Neural cell (in vitro differentiated cells): ENCODE measurements at regions not wholly inside any gene's neighbourhood (a gene's known extent, or its start where the extent isn't known, plus 50 kb on each side); places are given as distances from the start of the nearest gene placed in this dataset.

ENCODE experiments used
- H2AFZ ChIP-seq: fragments of 200-600, 300-800 bp; sonication (generic), shearing (Covaris generic); 2 replicates; pipeline ENCODE4 v1.6.0; 2014; ENCODE audit warnings: low read depth, mild to moderate bottlenecking, antibody characterized with exemption, low read length, moderate library complexity
- H3F3A ChIP-seq: fragments of 200-600 bp; shearing (Covaris generic); 2 replicates; pipeline ENCODE4 v1.6.1; 2016; ENCODE audit warnings: mild to moderate bottlenecking, moderate library complexity, mixed read lengths, antibody characterized with exemption, low read length; ENCODE audit not compliant: insufficient read depth, poor library complexity, severe bottlenecking
- H3K27ac ChIP-seq: fragments of 200-600, 300-800 bp; sonication (generic), shearing (Covaris generic); 2 replicates; pipeline ENCODE4 v1.5.1; 2014; ENCODE audit warnings: mild to moderate bottlenecking, low read length, moderate library complexity
- H3K27me3 ChIP-seq: fragments of 300-800, 200-600 bp; sonication (generic), shearing (Covaris generic); 2 replicates; pipeline ENCODE4 v1.6.0; 2014; ENCODE audit warnings: mild to moderate bottlenecking, low read depth, low read length, moderate library complexity; ENCODE audit not compliant: insufficient read depth
- H3K36me3 ChIP-seq: fragments of 300-800, 200-600 bp; sonication (generic), shearing (Covaris generic); 2 replicates; pipeline ENCODE4 v1.5.1; 2014; ENCODE audit warnings: mild to moderate bottlenecking, antibody characterized with exemption, low read length, moderate library complexity; ENCODE audit not compliant: insufficient read depth
- H3K4me2 ChIP-seq: fragments of 300-800, 200-600 bp; sonication (generic), shearing (Covaris generic); 2 replicates; pipeline ENCODE4 v1.6.0; 2014; ENCODE audit warnings: mild to moderate bottlenecking, low read length
- H3K4me3 ChIP-seq: fragments of 300-800, 200-600 bp; sonication (generic), shearing (Covaris generic); 2 replicates; pipeline ENCODE4 v1.5.1; 2014; ENCODE audit warnings: mild to moderate bottlenecking, low read length, moderate library complexity
- H3K79me2 ChIP-seq: fragments of 200-600 bp; shearing (Covaris generic); replicated peaks from 2 replicates; pipeline ENCODE4 v1.6.0; 2014; ENCODE audit warnings: mild to moderate bottlenecking, low read length, moderate library complexity; ENCODE audit not compliant: insufficient read depth
- H3K9ac ChIP-seq: fragments of 300-800, 200-600 bp; sonication (generic), shearing (Covaris generic); 2 replicates; pipeline ENCODE4 v1.6.1; 2016; ENCODE audit warnings: mild to moderate bottlenecking, low read length, mixed read lengths
- H3K9me2 ChIP-seq: fragments of 200-600 bp; shearing (Covaris generic); 2 replicates; pipeline ENCODE4 v1.6.1; 2016; ENCODE audit warnings: mild to moderate bottlenecking, low read length, mixed read lengths; ENCODE audit not compliant: insufficient read depth
- H3K9me3 ChIP-seq: fragments of 200-600, 300-800 bp; sonication (generic), shearing (Covaris generic); 2 replicates; pipeline ENCODE4 v1.6.1; 2016; ENCODE audit warnings: mild to moderate bottlenecking, mixed run types, low read length, moderate library complexity, mixed read lengths
- H4K20me1 ChIP-seq: fragments of 200-600 bp; shearing (Covaris generic); 2 replicates; pipeline ENCODE4 v1.6.1; 2016; ENCODE audit warnings: mild to moderate bottlenecking, mixed run types; ENCODE audit not compliant: insufficient read depth
- EP300 ChIP-seq: fragments of 450-650 bp; conservative IDR thresholded peaks from 2 replicates; pipeline ENCODE4 v1.6.1; 2014; ENCODE audit warnings: antibody characterized with exemption, mild to moderate bottlenecking, moderate library complexity; ENCODE audit not compliant: poor library complexity, severe bottlenecking
- EZH2 ChIP-seq: fragments of 200-600, 300-800 bp; shearing (Covaris generic), sonication (generic); IDR thresholded peaks from 2 replicates; pipeline ENCODE4 v1.6.1; 2014; ENCODE audit warnings: antibody characterized with exemption, low read length, borderline replicate concordance, mild to moderate bottlenecking; ENCODE audit not compliant: insufficient read depth, poor library complexity, severe bottlenecking
- MXI1 ChIP-seq: fragments of 450-650 bp; conservative IDR thresholded peaks from 2 replicates; pipeline ENCODE4 v1.6.1; 2014; ENCODE audit warnings: antibody characterized with exemption, mild to moderate bottlenecking; ENCODE audit not compliant: poor library complexity, severe bottlenecking
- POLR2AphosphoS5 ChIP-seq: IDR thresholded peaks from 2 replicates; pipeline ENCODE4 v1.6.1; 2012
- RAD21 ChIP-seq: fragments of 450-650 bp; conservative IDR thresholded peaks from 2 replicates; pipeline ENCODE4 v1.6.1; 2014; ENCODE audit warnings: antibody characterized with exemption, mild to moderate bottlenecking, moderate library complexity
- SMC3 ChIP-seq: fragments of 450-650 bp; conservative IDR thresholded peaks from 2 replicates; pipeline ENCODE4 v1.6.1; 2014; ENCODE audit warnings: antibody characterized with exemption, mild to moderate bottlenecking, moderate library complexity; ENCODE audit not compliant: poor library complexity
- TF ChIP-seq, protein P1 (sequence below): fragments of 450-650 bp; IDR thresholded peaks from 2 replicates; pipeline ENCODE4 v1.5.1; 2014; ENCODE audit warnings: antibody characterized with exemption, mild to moderate bottlenecking, moderate library complexity; ENCODE audit not compliant: poor library complexity, severe bottlenecking
- TF ChIP-seq, protein P2 (sequence below): IDR thresholded peaks from 2 replicates; pipeline ENCODE4 v1.6.1; 2012; ENCODE audit warnings: borderline replicate concordance

DNA sequence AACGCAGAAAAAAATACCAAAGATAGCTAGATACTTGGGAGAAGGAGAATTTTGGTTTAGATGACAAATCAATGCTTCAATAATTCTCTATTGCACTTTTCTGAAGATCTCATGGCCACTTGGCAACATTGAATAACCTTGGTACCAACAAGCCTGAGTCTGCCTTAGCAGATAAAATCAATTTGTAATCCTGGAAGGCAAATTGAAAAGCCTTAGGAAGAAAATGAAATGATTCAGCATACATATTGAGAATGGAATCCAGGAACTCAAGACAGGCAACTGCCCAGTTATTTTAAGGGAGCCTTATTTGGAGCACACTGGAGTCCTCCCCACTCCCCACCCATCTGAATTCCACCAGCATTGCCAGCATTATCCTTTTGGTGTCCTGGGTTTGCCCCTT is 109.3 kb upstream of the SOX9 start:
- Histone ChIP-seq H3K9me2 (no peaks in the 10 kb centered on the region), H3K79me2 (no peaks in the 10 kb centered on the region), H3F3A (no peaks in the 10 kb centered on the region), H3K4me3 (no peak overlapping the region), H3K36me3 (no peaks in the 10 kb centered on the region), H3K4me2 (no peak overlapping the region), H3K27me3 (no peaks in the 10 kb centered on the region), H4K20me1 (no peaks in the 10 kb centered on the region), H3K27ac (no peak overlapping the region), H3K9ac (no peak overlapping the region), H2AFZ (no peak overlapping the region), H3K9me3 (no peaks in the 10 kb centered on the region)
- TF ChIP-seq RAD21 (no peak), MXI1 (no peak)
- TF ChIP-seq, protein P1, sequence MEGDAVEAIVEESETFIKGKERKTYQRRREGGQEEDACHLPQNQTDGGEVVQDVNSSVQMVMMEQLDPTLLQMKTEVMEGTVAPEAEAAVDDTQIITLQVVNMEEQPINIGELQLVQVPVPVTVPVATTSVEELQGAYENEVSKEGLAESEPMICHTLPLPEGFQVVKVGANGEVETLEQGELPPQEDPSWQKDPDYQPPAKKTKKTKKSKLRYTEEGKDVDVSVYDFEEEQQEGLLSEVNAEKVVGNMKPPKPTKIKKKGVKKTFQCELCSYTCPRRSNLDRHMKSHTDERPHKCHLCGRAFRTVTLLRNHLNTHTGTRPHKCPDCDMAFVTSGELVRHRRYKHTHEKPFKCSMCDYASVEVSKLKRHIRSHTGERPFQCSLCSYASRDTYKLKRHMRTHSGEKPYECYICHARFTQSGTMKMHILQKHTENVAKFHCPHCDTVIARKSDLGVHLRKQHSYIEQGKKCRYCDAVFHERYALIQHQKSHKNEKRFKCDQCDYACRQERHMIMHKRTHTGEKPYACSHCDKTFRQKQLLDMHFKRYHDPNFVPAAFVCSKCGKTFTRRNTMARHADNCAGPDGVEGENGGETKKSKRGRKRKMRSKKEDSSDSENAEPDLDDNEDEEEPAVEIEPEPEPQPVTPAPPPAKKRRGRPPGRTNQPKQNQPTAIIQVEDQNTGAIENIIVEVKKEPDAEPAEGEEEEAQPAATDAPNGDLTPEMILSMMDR, result no peak

DNA sequence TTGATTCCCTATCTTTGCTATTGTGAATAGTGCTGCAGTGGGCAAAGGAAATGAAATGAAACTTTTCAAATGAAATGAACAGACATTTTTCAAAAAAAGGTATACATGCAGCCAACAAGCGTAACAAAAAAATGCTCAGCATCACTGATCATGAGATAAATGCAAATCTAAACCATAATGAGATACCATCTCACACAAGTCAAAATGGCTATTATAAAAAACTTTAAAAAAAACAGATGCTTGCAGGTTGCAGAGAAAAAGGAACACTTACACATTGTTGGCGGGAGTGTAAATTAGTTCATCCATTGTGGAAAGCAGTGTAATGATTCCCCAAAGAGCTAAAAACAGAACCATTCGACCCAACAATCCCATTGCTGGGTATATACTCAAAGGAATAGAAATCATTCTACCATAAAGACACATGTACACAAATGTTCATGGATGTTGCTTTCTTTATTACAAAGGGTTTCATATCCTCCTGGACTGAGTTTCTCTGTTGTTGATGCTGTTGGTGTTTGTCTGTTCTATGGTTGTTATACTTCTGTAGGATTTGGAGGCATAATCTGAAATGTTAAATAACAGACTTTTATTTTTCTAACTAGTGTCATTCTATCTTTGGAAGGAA is 99.3 kb upstream of the SOX9 start:
- no peaks in the 10 kb centered on the region for H3K79me2 ChIP-seq
- no peaks in the 10 kb centered on the region for H3F3A ChIP-seq
- no peak for TF ChIP-seq SMC3
- TF ChIP-seq RAD21, result no peak
- TF ChIP-seq POLR2AphosphoS5, result no peak
- no peak for TF ChIP-seq MXI1
- TF ChIP-seq, protein P2, sequence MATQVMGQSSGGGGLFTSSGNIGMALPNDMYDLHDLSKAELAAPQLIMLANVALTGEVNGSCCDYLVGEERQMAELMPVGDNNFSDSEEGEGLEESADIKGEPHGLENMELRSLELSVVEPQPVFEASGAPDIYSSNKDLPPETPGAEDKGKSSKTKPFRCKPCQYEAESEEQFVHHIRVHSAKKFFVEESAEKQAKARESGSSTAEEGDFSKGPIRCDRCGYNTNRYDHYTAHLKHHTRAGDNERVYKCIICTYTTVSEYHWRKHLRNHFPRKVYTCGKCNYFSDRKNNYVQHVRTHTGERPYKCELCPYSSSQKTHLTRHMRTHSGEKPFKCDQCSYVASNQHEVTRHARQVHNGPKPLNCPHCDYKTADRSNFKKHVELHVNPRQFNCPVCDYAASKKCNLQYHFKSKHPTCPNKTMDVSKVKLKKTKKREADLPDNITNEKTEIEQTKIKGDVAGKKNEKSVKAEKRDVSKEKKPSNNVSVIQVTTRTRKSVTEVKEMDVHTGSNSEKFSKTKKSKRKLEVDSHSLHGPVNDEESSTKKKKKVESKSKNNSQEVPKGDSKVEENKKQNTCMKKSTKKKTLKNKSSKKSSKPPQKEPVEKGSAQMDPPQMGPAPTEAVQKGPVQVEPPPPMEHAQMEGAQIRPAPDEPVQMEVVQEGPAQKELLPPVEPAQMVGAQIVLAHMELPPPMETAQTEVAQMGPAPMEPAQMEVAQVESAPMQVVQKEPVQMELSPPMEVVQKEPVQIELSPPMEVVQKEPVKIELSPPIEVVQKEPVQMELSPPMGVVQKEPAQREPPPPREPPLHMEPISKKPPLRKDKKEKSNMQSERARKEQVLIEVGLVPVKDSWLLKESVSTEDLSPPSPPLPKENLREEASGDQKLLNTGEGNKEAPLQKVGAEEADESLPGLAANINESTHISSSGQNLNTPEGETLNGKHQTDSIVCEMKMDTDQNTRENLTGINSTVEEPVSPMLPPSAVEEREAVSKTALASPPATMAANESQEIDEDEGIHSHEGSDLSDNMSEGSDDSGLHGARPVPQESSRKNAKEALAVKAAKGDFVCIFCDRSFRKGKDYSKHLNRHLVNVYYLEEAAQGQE, result no peak
- no peak for TF ChIP-seq EZH2
- TF ChIP-seq EP300, result no peak
- TF ChIP-seq, protein P1, result no peak
- H3K27me3 ChIP-seq, result no peaks in the 10 kb centered on the region
- H3K4me3 ChIP-seq, result no peak overlapping the region
- H3K36me3 ChIP-seq, result no peaks in the 10 kb centered on the region
- H4K20me1 ChIP-seq, result no peaks in the 10 kb centered on the region
- no peak overlapping the region for H2AFZ ChIP-seq
- no peaks in the 10 kb centered on the region for H3K9me2 ChIP-seq
- no peak overlapping the region for H3K4me2 ChIP-seq
- no peaks in the 10 kb centered on the region for H3K9me3 ChIP-seq
- H3K9ac ChIP-seq, result no peak overlapping the region
- H3K27ac ChIP-seq, result no peak overlapping the region
